ENCODE measurements at regions not wholly inside any gene's neighbourhood (a gene's known extent, or its start where the extent isn't known, plus 50 kb on each side); places are given as distances from the start of the nearest gene placed in this dataset.

- intact Hi-C loops (cut with micrococcal nuclease): no loop called here
- Histone ChIP-seq H3K9me3 (replicated peaks) (no peaks in the 10 kb centered on the region), H3K36me3 (no peaks in the 10 kb centered on the region), H3K27ac (replicated peaks) (no peak overlapping the region), H3K4me1 (no peaks in the 10 kb centered on the region), H3K27me3 (ENCODE audit: low read depth) (peaks cover 94% of the 10 kb centered on the region), H3K4me3 (no peak overlapping the region)
- no peak for DNase-seq
- no peak for TF ChIP-seq CTCF (IDR thresholded peaks at IDR 0.05; ENCODE audit: borderline replicate concordance)
Measured at GRCh38 chr20:48478370-48478769, 349.4 kb downstream of the PREX1 start.

GRCh38 chr20:48476854-48477253, 350.9 kb downstream of the PREX1 start:
- no peaks in the 10 kb centered on the region for H3K9me3 ChIP-seq (replicated peaks)
- H3K27me3 ChIP-seq (ENCODE audit: low read depth): peaks cover 96% of the 10 kb centered on the region
- no peaks in the 10 kb centered on the region for H3K4me1 ChIP-seq
- DNase-seq: no peak
- no peaks in the 10 kb centered on the region for H3K36me3 ChIP-seq
- H3K27ac ChIP-seq (replicated peaks): no peak overlapping the region
- intact Hi-C loops (cut with micrococcal nuclease): no loop called here
- no peak for TF ChIP-seq CTCF (IDR thresholded peaks at IDR 0.05; ENCODE audit: borderline replicate concordance)
- no peak overlapping the region for H3K4me3 ChIP-seq

- no peak overlapping the region for H3K27ac ChIP-seq (replicated peaks)
- H3K4me3 ChIP-seq: no peak overlapping the region
- H3K27me3 ChIP-seq (ENCODE audit: low read depth): peaks cover 94% of the 10 kb centered on the region
- intact Hi-C loops (cut with micrococcal nuclease): no loop called here
- no peaks in the 10 kb centered on the region for H3K4me1 ChIP-seq
- H3K9me3 ChIP-seq (replicated peaks): no peaks in the 10 kb centered on the region
- DNase-seq: no peak
- no peak for TF ChIP-seq CTCF (IDR thresholded peaks at IDR 0.05; ENCODE audit: borderline replicate concordance)
- H3K36me3 ChIP-seq: no peaks in the 10 kb centered on the region
Measured at GRCh38 chr20:48474022-48474421, 353.8 kb downstream of the PREX1 start.

- DNase-seq: no peak
- H3K4me1 ChIP-seq: no peaks in the 10 kb centered on the region
- no peak overlapping the region for H3K4me3 ChIP-seq
- intact Hi-C loops (cut with micrococcal nuclease): no loop called here
- H3K27ac ChIP-seq (replicated peaks): no peak overlapping the region
- no peak for TF ChIP-seq CTCF (IDR thresholded peaks at IDR 0.05; ENCODE audit: borderline replicate concordance)
- no peaks in the 10 kb centered on the region for H3K36me3 ChIP-seq
- H3K27me3 ChIP-seq (ENCODE audit: low read depth): peaks cover 90% of the 10 kb centered on the region
- H3K9me3 ChIP-seq (replicated peaks): no peaks in the 10 kb centered on the region
Measured at GRCh38 chr20:48471759-48472408, 355.9 kb downstream of the PREX1 start.

GRCh38 chr20:48471176-48471575, 356.6 kb downstream of the PREX1 start:
- no peak for DNase-seq
- intact Hi-C loops (cut with micrococcal nuclease): no loop called here

More at GRCh38 chr20:48471176-48471575, 356.6 kb downstream of the PREX1 start:
- no peak overlapping the region for H3K4me3 ChIP-seq
- TF ChIP-seq CTCF (IDR thresholded peaks at IDR 0.05; ENCODE audit: borderline replicate concordance): no peak
- no peaks in the 10 kb centered on the region for H3K9me3 ChIP-seq (replicated peaks)
- no peaks in the 10 kb centered on the region for H3K36me3 ChIP-seq
- H3K27me3 ChIP-seq (ENCODE audit: low read depth): peaks cover 83% of the 10 kb centered on the region
- H3K4me1 ChIP-seq: no peaks in the 10 kb centered on the region
- H3K27ac ChIP-seq (replicated peaks): no peak overlapping the region
